Right lobe of liver (tissue), 4 donors: ENCODE measurements at regions not wholly inside any gene's neighbourhood (a gene's known extent, or its start where the extent isn't known, plus 50 kb on each side); places are given as distances from the start of the nearest gene placed in this dataset.

Source experiments
- POLR2A ChIP-seq: fragments of 450-650 bp; IDR thresholded peaks from one replicate; pipeline ENCODE4 v1.6.1; 2017; ENCODE audit warnings: antibody characterized with exemption, mild to moderate bottlenecking
- TF ChIP-seq, protein P1 (sequence below), 4 donors: fragments of 200-600 bp in 3 of 4; fragments of 450-650 bp in 1 of 4; IDR thresholded peaks; one replicate each; pipeline versions ENCODE4 v1.5.1 to v1.8.0; 2016 to 2022; ENCODE audit warnings: antibody characterized with exemption in 4 of 4, mild to moderate bottlenecking in 2 of 4
- donor health status: DM: no; HTN: no; CAD: no.
- donor health status: DM: no; HTN: no; CAD: no.
- donor health status: DM: no; HTN: yes; CAD: no.

DNA sequence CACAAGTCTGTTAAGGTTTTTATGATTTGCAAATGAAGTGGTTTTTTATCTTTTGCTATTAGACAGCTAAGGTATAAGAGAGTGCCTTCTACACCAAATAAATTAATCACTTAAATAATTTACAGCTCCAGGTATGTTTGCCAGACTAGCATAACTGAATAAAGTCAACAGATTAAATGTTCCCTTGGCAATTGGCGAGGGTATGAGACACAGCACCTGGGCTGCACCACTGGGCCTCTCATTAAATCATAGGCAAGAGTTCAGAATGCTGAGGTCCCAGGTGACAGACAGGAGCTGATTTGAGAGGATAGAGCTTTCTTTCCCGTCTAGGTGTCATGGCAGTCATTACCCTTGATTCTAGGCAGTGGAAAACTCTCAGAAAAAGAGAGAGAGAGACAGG lies 62.6 kb upstream of the WT1 start:
- no peak for TF ChIP-seq POLR2A
- TF ChIP-seq, protein P1, sequence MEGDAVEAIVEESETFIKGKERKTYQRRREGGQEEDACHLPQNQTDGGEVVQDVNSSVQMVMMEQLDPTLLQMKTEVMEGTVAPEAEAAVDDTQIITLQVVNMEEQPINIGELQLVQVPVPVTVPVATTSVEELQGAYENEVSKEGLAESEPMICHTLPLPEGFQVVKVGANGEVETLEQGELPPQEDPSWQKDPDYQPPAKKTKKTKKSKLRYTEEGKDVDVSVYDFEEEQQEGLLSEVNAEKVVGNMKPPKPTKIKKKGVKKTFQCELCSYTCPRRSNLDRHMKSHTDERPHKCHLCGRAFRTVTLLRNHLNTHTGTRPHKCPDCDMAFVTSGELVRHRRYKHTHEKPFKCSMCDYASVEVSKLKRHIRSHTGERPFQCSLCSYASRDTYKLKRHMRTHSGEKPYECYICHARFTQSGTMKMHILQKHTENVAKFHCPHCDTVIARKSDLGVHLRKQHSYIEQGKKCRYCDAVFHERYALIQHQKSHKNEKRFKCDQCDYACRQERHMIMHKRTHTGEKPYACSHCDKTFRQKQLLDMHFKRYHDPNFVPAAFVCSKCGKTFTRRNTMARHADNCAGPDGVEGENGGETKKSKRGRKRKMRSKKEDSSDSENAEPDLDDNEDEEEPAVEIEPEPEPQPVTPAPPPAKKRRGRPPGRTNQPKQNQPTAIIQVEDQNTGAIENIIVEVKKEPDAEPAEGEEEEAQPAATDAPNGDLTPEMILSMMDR (IDR thresholded peaks at IDR 0.05): no peak
